Pons (tissue), 1 donor: ENCODE measurements at regions not wholly inside any gene's neighbourhood (a gene's known extent, or its start where the extent isn't known, plus 50 kb on each side); places are given as distances from the start of the nearest gene placed in this dataset.
A peak's percentile ranks its signal among the peaks of the same experiment; 100 is the strongest.

Experiments used
- DNase-seq: peaks from one replicate; pipeline ENCODE4 v3.0.0-alpha.2; 2016; ENCODE audit warnings: low spot score

DNA sequence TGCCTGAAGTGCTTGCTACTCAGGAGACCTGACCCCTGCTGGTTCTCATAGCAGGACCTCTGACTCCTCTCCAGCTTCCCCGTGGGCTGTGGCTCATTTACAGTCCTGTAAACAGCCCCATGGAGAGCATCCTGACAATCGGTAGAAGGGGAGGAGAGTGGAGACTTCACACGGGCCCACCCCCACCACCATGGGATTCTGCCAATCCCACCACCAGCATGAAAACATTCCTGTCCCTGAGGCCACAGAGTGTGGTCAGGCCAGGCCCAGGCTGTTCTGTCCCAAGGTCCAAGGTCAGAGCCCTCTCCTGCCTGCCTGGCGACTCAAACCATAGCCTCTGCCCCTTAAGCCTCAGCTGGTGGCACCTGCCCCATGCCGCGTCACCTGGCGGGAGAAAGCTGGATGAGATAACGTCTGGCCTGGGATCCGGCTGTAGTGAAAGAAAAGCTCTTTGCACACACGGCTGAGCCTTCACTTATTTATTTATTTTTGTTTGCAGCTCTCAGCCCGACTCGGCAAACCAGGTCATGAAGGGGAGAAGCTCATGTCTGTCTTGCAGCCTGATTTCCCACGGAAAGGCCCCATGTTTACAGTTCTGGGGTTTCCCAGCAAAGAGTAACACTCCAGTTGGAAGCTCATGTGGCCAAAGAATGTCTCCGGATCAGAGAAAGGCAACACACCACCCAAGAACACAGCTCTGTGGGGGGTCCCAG is 293.6 kb upstream of the ZMIZ1 start:
- no peak for DNase-seq

DNA sequence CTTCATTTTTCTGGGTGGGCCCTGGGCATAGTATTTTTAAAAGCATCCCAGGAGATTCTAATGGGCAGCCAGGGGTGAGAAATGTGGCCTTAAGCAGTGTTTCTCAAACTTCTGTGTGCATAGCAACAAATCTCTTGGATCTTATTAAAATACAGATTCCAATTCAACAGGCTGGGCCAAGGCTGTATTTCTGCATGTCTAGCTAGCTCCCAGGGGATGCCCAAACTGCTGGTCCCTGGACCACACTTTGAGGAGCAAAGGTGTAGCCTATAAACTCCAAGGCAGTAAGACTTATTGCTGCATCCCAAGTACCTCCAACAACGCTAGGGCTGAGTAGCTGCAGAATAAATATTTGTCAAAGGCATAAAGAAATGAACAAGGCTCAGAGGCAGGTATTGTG is 292.9 kb upstream of the ZMIZ1 start:
- no peak for DNase-seq

DNA sequence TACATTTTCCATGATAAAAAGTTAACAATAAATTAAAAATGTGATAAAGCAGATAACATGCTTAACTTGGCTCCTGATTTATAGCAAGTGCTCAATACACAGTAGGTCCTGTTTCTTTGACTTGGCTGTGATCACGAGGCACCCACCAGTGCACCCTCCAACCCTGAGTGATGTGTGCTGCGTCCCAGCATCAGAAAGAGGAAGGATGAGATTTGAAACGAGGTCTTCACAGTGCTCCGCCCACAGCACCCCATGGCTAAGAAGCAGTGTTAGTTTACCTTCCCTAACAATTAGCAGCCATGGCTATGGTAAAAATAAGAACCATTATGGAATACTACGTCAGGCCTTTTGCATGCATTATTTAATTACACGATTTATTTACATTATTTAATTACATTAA is 292.0 kb upstream of the ZMIZ1 start:
- DNase-seq = peak; percentile 73

DNA sequence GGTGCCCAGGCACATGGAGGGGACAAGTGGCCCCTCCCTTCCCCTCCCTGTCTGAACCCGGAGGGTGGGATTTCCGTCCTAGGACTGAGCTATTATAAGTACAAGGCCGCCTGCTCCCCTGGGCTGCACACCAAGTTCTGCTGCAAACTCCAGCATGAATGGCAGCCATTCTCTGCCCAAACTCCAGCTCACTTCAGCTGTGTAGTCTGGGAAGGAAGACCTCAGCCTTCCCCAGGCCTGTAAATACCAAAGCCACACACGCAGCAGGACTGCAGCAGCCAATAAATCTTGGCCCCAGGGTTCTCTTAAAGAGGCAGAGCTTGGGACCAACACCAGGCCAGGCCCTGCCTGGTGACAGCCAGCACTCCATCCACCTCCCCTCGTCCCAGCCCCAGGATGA is 291.3 kb upstream of the ZMIZ1 start:
- DNase-seq = peak; percentile 90

DNA sequence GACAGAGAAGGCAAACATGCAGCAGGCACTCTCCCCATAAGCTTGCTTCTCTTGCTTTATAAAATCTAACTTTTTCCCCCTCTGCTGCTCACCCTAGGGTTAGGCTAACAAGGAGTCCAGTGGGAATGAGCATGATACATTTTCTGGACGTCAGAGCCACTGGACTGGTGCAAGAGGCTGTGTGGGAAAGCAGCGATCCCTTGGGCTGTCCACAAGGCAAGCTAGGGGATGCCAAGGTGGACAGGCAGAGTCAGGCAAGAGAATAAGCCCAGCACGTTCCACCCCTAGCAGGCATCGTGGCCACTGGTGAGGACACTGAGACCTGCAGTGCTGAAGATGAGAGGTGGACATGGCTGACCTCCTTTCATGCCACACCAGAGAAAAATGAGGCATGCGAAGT is 290.9 kb upstream of the ZMIZ1 start:
- DNase-seq = no peak

DNA sequence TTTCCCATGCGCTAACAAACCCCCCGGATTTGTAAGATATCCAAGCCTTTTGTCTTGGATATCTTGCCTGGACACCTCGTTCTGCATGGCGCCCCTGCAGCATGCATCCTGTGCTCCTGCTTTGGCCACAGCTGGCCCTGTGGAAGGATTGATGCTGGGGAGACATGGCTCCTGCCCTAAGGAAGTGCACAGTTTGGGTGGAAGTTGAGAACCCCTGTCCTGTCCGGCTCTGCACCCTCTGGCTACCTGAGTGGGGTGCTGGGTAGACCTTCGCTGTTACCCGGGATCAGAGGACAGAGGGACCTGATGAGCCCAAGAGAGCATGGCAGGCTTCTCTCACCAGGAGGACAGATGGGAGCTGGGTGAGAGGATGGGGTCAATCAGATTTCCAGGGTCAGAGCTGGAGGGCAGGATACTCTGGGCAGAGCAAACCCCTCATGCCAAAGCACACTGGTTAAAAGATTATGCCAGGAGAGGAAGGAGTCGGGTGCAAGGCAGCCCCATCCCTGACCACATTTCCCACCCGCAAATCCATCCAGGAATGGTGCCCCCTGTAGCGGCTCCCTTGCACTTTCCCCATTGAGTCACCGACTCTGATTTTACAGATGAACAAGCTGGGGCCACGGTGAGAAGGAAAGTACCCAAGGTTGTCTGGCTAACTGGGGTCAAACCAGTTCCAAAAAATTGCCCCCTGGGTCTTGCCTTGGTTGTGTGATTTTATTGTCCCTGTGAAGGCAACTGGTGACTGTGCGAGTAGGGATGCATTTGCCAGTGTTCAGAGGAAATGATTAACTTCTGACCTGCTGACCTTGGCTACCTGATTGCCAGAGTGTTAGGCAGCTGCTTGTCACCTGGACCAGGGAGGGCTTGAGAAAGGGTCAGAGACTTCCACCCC is 290.1 kb upstream of the ZMIZ1 start:
- no peak for DNase-seq

DNA sequence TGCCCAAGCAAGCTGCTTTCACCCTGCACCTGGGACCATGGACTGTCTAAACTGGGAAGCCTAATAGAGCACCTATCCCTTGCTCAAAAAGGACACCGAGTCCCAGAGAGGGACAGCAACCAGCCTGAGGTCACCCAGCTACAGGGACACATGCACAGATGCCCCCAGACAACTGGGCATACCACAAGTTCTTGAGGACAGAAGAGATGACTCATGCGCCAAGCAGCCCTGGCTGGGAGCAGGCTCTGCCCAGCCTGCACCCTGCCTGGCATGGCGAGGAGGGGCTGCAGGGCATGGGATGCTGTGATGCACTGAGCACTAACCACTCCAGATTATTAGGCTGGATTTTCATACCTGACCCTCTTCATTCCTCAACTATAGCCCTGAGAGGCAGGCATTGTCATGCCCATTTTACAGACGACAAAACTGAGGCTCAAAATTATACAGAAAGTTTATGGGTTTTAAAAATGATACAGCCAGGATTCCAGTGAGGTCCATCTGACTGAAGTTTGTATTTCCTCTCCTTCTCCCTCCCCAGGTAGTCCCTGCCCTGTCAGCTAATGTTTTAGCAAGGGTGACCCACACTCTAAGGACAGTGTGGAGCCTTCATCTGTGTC is 289.3 kb upstream of the ZMIZ1 start:
- DNase-seq = no peak

DNA sequence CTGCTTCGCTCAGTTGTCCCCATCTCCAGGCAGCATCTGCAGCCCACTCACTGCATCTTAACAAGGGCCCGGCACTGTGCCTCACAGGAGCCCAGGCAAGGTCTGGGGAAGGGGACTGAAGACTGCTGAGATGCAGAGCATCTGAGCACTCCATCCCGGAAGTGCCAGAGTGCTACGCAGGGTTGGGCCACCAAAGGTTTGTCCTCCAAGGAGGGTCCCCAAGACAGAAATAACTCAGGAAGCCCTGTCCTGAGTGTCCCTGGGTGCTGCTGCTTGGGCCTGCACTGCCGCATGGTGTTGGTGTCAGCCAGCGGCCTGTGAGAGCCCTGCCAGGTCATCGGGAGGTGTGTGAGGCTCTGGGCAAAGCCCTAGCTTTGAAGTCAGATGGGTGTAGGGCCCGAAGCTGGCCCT is 288.2 kb upstream of the ZMIZ1 start:
- no peak for DNase-seq

DNA sequence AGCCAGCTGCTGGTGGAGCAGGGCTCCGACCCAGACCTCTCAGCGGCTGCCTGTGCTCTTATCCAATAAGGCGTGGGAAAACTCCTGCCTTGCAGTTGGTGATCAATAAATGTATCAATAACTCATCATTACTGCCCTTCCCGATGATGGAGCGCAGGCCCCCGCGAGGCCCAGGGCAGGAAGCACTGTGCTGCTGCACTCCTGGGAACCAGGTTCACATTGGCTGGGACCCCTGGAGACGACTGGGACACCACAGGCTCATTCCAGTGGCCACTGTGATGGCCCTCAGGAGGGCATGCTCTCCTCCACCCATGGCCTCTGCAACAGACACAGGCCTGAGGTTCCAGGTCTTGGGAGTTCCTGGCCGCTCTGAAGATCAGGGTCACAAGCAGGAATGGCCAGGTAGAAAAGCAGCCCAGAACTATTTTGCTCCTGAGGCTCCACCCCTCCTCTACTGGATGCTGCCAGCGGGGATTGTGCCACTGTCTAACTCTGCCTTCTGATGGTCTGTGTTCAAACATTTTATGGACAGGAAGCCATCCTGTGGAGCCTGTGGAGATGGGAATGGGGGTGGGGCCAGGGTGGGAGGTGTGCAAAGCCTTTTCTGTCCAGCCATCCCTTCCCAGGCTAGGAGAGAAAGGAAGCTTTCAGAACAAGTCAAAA is 287.4 kb upstream of the ZMIZ1 start:
- DNase-seq = no peak

DNA sequence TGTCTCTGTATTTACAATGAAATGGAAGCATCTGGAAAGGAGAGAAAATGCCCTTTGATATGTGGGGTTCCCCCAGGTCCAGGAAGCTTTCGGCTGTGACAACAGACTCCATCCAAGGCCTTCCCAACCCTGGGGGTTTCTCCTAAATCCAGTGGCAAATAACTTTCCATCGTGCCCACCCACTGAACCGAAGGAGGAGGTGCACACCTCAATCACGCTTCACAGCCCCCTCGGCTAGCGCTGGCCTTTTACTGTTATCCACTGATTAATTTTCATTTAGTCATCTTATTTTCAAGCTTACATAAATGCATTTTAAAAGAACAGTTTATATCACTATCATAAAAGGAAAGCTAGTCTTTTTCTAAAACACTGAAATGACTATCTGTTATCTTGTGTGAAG is 286.8 kb upstream of the ZMIZ1 start:
- DNase-seq = no peak

DNA sequence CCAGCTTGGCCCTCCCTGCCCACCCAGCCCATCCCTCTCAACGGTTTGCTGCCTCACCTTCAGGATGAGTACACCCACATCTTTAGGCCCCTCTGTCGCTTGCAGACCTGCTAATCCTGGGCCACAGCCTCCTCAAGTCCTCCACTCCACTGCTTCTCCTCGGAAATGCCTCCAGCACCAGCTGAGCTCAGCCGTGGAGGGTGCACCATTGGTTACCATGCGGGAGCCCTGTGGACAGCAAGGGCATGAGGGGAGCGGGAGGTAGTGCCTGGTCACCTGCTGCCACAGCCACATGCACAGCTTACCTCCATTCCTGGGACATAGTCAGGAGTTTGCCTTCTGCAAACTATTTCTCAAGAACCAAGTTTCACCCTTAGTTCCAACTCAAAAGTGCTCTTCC is 286.3 kb upstream of the ZMIZ1 start:
- no peak for DNase-seq

DNA sequence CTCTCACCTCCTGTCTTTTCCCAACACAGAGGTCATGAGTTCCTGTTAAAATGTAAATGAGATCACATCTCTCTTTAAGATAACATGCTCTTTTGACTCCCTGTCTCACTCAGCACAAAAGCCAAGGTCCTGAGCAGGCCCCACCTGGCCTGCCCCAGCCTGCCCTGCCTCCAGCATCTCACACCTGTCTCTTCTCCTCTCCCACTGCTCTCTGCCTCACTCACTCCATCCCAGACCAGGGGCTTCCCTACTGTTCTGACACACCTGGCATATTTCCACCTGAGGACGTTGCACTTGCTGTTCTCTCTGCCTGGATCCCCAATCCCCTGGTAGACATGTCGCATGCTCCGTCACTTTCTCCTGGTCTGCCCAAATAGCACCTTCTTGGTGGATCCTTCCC is 285.0 kb upstream of the ZMIZ1 start:
- no peak for DNase-seq

DNA sequence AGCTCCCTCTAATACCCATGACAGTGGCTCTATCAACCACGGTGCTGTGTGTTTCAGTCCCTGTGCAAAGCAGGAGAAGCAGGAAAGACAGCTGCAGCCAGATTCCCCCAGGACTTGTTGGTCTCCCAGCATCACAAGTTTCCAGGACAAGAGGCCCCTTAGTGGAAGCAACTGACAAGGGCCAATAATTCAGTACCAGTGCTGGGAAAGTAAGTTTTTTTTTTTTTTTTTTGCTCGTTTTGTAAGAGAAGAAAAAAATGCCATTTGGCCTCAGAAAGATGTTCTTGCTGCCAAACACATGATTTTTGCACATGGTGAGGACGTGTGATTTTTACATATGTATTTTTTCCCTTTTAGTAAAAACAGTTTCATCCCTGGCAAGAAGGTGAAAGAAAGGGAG is 284.2 kb upstream of the ZMIZ1 start:
- no peak for DNase-seq

DNA sequence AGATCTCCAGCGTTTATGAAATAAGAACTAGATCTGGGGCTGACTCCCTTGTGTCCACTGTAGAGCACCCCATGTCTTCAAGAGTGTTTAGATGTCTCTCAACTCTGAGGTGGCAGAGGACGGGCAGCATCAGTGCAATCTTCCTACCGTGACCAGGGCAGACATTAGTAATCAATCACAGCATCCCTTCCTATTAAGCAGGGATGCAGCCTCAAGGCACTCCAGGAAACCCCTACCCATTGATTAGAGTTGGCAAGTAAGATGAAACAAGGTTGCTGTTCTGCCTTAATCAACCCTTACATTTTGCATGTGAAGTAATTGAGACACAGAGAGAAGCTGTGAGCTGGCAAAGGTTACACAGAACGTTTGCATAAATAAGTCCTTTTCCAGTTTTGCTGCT is 283.7 kb upstream of the ZMIZ1 start:
- DNase-seq = no peak

DNA sequence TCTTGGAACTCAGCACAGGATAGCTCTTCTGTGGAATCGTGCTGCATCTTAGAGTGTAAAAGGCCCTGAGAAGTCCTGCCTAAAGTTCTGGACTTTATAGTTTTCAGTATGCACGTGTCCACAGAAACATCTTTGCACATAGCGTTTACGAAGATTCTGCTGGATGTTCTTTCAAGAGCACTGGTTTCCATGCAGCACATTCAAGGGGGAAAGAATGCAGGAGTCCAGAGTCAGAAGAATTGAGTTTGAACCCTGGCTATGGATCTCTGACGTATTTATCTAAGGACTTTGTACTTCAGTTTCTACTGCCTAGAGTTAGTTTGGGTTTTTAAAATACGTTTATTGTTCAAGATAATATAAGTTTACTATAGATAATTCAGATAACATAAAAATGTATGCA is 282.8 kb upstream of the ZMIZ1 start:
- DNase-seq = no peak

DNA sequence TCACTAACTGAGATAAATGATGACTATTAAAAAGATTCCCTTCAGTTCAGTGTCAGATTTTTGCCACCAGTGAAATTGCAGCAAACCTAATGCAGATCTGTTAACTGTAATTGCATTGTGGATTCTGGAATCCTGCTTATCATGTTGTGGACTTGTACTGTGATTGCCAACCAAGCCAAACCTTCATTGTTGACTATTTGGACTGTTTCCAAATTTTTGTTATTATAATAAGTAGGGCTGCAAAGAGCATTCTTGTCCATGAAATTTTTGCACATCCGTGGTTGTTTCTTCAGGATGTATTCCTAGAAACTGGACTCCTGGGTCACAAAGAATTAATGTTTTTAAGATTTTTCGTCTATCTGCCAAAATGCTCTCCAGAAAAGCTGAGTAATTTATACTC is 281.6 kb upstream of the ZMIZ1 start:
- no peak for DNase-seq

DNA sequence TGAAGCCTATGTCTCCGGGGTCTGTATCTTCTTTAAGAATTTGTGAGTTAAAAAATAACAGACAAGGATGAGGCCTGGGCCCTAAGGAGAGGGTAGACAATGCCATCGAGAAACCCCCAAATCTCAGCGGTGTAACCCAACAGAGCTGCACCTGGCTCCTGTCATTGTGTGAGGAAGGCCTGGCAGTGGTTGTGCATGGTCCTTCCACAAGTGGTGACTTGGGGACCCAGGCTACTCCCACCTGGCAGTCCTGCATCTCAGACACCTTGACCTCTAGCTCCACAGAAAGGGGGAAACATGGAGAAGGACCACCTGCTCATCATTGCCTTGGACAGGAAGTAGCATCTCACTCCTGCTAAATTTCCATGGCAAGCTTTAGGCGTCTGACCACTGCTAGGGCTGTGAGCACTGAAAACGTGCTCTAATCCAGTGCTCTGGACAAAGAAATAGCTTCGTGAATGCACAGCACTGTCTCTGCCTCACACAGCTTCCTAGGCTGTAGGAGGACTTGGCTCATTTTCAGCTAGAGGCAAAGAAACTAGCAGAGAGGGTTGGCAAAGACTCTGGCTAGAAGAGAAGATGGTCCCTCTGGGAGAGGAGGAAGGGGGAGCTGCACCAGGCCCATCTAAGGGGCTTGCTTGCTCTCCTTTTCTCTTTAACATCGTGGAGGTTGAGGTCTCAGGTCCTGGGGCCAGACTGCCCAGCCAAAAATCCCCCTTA is 273.9 kb upstream of the ZMIZ1 start:
- peak; percentile 27 for DNase-seq

DNA sequence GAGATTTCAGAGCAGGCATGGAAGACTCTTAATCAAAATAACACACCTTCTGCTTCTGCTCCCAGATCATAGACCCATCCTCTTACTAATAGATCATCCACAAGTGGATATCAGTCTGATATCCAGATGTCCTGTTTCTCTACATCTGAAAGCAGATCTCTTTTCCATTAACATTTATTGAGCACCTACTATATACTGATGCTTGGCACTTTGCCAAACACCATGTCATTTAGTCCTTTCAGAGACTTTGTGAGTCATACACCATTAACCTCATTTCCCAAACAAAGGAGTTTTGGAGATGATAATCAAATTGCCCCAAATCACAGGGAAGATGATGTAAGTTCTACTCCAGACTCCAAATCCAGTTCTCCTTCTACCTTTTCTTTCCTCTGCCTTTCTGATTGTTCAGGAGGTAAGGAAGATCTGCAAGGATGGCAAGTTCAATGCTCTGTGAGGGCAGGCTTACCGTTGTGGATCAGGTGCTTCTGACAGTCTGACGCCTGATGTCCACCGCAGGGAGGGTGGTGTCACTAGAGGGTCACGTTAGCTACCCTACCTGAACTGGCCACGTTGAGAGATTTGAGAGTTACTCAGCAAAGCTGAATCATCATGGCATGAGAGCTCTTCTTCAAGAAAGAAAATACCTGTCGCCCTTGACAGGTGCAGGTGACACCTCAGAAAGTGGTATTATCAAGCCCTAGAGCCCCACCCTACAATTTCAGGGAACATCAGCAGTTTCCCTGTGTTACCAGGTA is 269.6 kb upstream of the ZMIZ1 start:
- no peak for DNase-seq

DNA sequence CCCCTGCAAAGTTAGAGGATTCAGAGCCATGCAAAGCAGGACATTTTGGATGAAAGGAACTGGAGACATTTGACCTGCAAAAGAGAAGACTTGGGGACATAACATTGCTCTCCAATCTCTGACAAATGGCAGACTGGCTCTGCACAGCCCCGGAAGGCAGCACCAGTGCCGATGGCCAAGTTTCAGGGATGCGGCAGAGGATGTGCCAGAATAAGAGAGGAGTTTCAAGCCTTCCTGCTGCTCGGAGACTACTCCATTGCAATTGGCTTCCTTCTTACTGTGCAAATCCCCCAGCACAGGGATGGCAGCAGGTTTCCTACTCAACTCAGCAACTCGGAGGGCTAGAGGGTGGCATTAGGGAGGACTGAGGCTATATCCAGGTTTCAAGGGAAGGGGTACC is 268.8 kb upstream of the ZMIZ1 start:
- no peak for DNase-seq

DNA sequence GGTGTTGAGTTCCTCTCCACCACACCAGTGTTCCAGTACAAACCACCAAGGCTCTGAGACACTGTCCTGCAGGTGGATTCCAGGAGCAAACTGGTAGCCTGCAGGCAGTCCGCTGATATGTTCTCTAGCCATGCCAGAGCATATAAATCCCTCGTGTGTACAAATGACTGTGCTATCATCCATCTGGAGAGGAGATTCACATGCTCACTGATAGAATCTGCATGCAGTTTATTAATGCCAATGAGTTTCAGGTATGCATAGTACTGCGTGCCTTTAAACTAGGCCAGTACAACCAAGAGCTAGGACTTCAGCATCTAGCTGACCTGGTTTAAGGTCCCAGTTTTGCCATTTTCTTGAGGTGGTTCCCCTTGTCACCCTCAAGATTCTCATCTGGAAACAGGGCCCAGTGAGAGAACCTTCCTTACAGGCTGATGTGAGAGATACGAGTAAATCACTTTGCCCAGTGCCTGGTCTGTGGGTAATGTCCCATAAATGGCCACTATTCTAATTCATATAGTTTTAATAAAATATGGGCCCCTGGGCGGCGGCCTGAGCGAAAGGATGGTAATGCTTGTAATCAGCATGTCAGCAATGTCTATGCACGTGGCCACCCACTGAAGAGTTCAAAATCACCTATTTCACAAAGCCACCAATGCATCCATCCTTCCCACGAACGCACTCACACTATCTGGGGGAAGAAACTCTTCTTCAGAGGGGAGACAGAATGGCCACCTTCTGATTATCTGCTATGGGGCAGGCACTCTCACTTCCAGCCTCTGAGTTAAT is 268.0 kb upstream of the ZMIZ1 start:
- DNase-seq = no peak
